H1 (cell line): ENCODE measurements at regions not wholly inside any gene's neighbourhood (a gene's known extent, or its start where the extent isn't known, plus 50 kb on each side); places are given as distances from the start of the nearest gene placed in this dataset.

Source experiments
- CTCF ChIA-PET: fragments of 300-600 bp; sonication (Branson Sonifier 250); formaldehyde crosslinking; loops from one replicate; lab custom pipeline; 2021; ENCODE audit not compliant: partially characterized antibody; lab: Charles Lee
- POLR2A ChIA-PET: fragments of 300-600 bp; sonication (Branson Sonifier 250); formaldehyde crosslinking; loops from one replicate; lab custom pipeline; 2021; ENCODE audit warnings: inconsistent platforms; ENCODE audit not compliant: partially characterized antibody; lab: Charles Lee
- DNase-seq, 2 experiments: peaks; one replicate each; pipeline versions ENCODE4 v3.0.0 to v3.0.0-alpha.2; 2010 to 2022; ENCODE audit warnings: low spot score in 2 of 2, low read depth in 1 of 2, mixed read lengths in 1 of 2
- FAIRE-seq: peaks from 2 replicates; lab custom pipeline; 2011; peaks lifted over from hg19 to GRCh38; lab: Jason Lieb, UNC
- H2AFZ ChIP-seq: 2 replicates; pipeline ENCODE4 v1.8.1; 2012; ENCODE audit warnings: low read length, inconsistent platforms
- H2AK5ac ChIP-seq: 2 replicates; pipeline ENCODE4 v1.6.1; 2013; ENCODE audit warnings: low read depth, low read length
- H2BK120ac ChIP-seq: replicated peaks from 2 replicates; pipeline ENCODE3; 2013; ENCODE audit warnings: low read depth, low read length, inconsistent platforms
- H2BK12ac ChIP-seq: 2 replicates; pipeline ENCODE4 v1.6.1; 2013; ENCODE audit warnings: low read depth, low read length
- H2BK15ac ChIP-seq: 2 replicates; pipeline ENCODE4 v1.6.1; 2013; ENCODE audit warnings: low read length
- H2BK20ac ChIP-seq: 2 replicates; pipeline ENCODE4 v1.6.1; 2013; ENCODE audit warnings: low read length
- H2BK5ac ChIP-seq: 2 replicates; pipeline ENCODE4 v1.6.1; 2013; ENCODE audit warnings: low read depth, low read length
- H3K14ac ChIP-seq: 2 replicates; pipeline ENCODE4 v1.6.1; 2013; ENCODE audit warnings: inconsistent platforms; ENCODE audit not compliant: insufficient read length
- H3K18ac ChIP-seq: 2 replicates; pipeline ENCODE4 v1.6.1; 2013; ENCODE audit warnings: low read length; ENCODE audit errors: extremely low read depth
- H3K23ac ChIP-seq: 2 replicates; pipeline ENCODE4 v1.6.1; 2013; ENCODE audit warnings: inconsistent platforms; ENCODE audit not compliant: insufficient read length
- H3K23me2 ChIP-seq: 2 replicates; pipeline ENCODE4 v1.6.1; 2013; ENCODE audit warnings: low read depth, low read length
- H3K27ac ChIP-seq: 2 replicates; pipeline ENCODE4 v1.6.1; 2011; ENCODE audit warnings: low read depth, low read length, inconsistent platforms
- H3K27me3 ChIP-seq, 4 experiments: replicated peaks in 1 of 4; 1 replicate in 1 of 4; 2 replicates in 3 of 4; pipeline versions ENCODE4 v1.6.1 to v1.8.1; 2011 to 2013; ENCODE audit warnings: low read length in 3 of 4, mild to moderate bottlenecking in 3 of 4, inconsistent platforms in 2 of 4, mixed read lengths in 2 of 4, moderate library complexity in 1 of 4; ENCODE audit not compliant: control insufficient read depth in 3 of 4, insufficient read depth in 3 of 4; ENCODE audit errors: extremely low read depth in 1 of 4
- H3K36me3 ChIP-seq, 4 experiments: 2 replicates each; pipeline versions ENCODE4 v1.6.1 to v1.8.1; 2011 to 2013; ENCODE audit warnings: mild to moderate bottlenecking in 4 of 4, low read length in 3 of 4, moderate library complexity in 2 of 4, control low read depth in 1 of 4, inconsistent platforms in 1 of 4; ENCODE audit not compliant: insufficient read depth in 4 of 4, control insufficient read depth in 2 of 4
- H3K4ac ChIP-seq: replicated peaks from 2 replicates; pipeline ENCODE3; 2013; ENCODE audit warnings: low read length, low read depth, mixed read lengths, inconsistent platforms; ENCODE audit not compliant: insufficient read length
- H3K4me1 ChIP-seq, 4 experiments: replicated peaks in 1 of 4; 1 replicate in 1 of 4; 2 replicates in 3 of 4; pipeline versions ENCODE4 v1.6.1 to v1.8.1; 2011 to 2013; ENCODE audit warnings: low read length in 3 of 4, inconsistent platforms in 2 of 4, mixed read lengths in 1 of 4; ENCODE audit not compliant: insufficient read depth in 4 of 4, control insufficient read depth in 3 of 4
- H3K4me2 ChIP-seq, 2 experiments: 2 replicates each; pipeline versions ENCODE4 v1.6.1 to v1.8.1; 2011 to 2013; ENCODE audit warnings: low read depth in 2 of 2, low read length in 2 of 2, control low read depth in 1 of 2, inconsistent platforms in 1 of 2, mild to moderate bottlenecking in 1 of 2; ENCODE audit not compliant: insufficient read depth in 1 of 2
- H3K4me3 ChIP-seq, 4 experiments: fragments of 200-600, 300-600 bp in 1 of 4; sonication (generic), shearing (Covaris generic), sonication (Bioruptor Twin) in 1 of 4; 2 replicates each; pipeline versions ENCODE4 v1.5.1 to v1.8.1; 2011 to 2016; ENCODE audit warnings: low read length in 4 of 4, low read depth in 3 of 4, control low read depth in 2 of 4, inconsistent platforms in 2 of 4, mild to moderate bottlenecking in 2 of 4, mixed read lengths in 1 of 4, moderate library complexity in 1 of 4; ENCODE audit not compliant: insufficient read depth in 2 of 4; ENCODE audit errors: extremely low read depth in 1 of 4
- H3K56ac ChIP-seq: replicated peaks from 2 replicates; pipeline ENCODE3; 2013; ENCODE audit warnings: low read depth, mild to moderate bottlenecking, mixed read lengths, low read length, inconsistent platforms; ENCODE audit not compliant: insufficient read length
- H3K79me1 ChIP-seq: 2 replicates; pipeline ENCODE4 v1.6.1; 2013; ENCODE audit warnings: low read depth, low read length, control low read depth
- H3K79me2 ChIP-seq, 2 experiments: 2 replicates each; pipeline versions ENCODE4 v1.6.1 to v1.8.1; 2012 to 2013; ENCODE audit warnings: low read length in 2 of 2, mild to moderate bottlenecking in 2 of 2, inconsistent platforms in 1 of 2; ENCODE audit not compliant: insufficient read depth in 2 of 2, control insufficient read depth in 1 of 2
- H3K9ac ChIP-seq, 4 experiments: replicated peaks in 1 of 4; 1 replicate in 1 of 4; 2 replicates in 3 of 4; pipeline versions ENCODE4 v1.6.1 to v1.8.1; 2011 to 2013; ENCODE audit warnings: low read depth in 3 of 4, low read length in 3 of 4, control low read depth in 2 of 4, mild to moderate bottlenecking in 2 of 4, moderate library complexity in 2 of 4, inconsistent platforms in 1 of 4; ENCODE audit errors: extremely low read depth in 1 of 4
- H3K9me3 ChIP-seq, 2 experiments: 2 replicates each; pipeline versions ENCODE4 v1.6.1 to v1.8.1; 2012 to 2013; ENCODE audit warnings: mild to moderate bottlenecking in 2 of 2, moderate library complexity in 2 of 2, control low read depth in 1 of 2, inconsistent platforms in 1 of 2, low read depth in 1 of 2, low read length in 1 of 2, mixed read lengths in 1 of 2; ENCODE audit not compliant: insufficient read depth in 2 of 2
- H4K20me1 ChIP-seq, 2 experiments: replicated peaks in 1 of 2; 2 replicates each; pipeline versions ENCODE3 to v1.8.1; 2011 to 2013; ENCODE audit warnings: inconsistent platforms in 2 of 2, low read length in 2 of 2, mild to moderate bottlenecking in 1 of 2; ENCODE audit not compliant: insufficient read depth in 2 of 2, control insufficient read depth in 1 of 2
- H4K5ac ChIP-seq: 2 replicates; pipeline ENCODE4 v1.6.1; 2013; ENCODE audit warnings: low read length, low read depth, mixed read lengths, inconsistent platforms; ENCODE audit not compliant: insufficient read length
- H4K8ac ChIP-seq: 2 replicates; pipeline ENCODE4 v1.8.0; 2013; ENCODE audit warnings: mild to moderate bottlenecking, moderate library complexity, low read length, inconsistent platforms; ENCODE audit not compliant: insufficient read depth; ENCODE audit errors: extremely low read depth
- H4K91ac ChIP-seq: replicated peaks from 2 replicates; pipeline ENCODE3; 2013; ENCODE audit warnings: low read length, mixed read lengths, inconsistent platforms; ENCODE audit not compliant: insufficient read length
- CBX5 ChIP-seq: fragments of 300-800, 300-1000 bp; sonication (generic); IDR thresholded peaks from 2 replicates; pipeline ENCODE4 v1.7.1; 2016; ENCODE audit warnings: antibody characterized with exemption, low read length, low read depth
- CHD1 ChIP-seq: IDR thresholded peaks from 2 replicates; pipeline ENCODE4 v1.6.1; 2012; ENCODE audit warnings: low read depth, low read length, improper control_type of control experiment
- CHD2 ChIP-seq: IDR thresholded peaks from 2 replicates; pipeline ENCODE4 v1.6.1; 2012; ENCODE audit warnings: low read length, improper control_type of control experiment
- CTBP2 ChIP-seq: IDR thresholded peaks from 2 replicates; pipeline ENCODE4 v1.7.0; 2011; ENCODE audit warnings: borderline replicate concordance, mild to moderate bottlenecking, moderate library complexity, mixed read lengths, low read length; ENCODE audit not compliant: insufficient read depth, insufficient read length
- EP300 ChIP-seq, 2 experiments: IDR thresholded peaks; 1 replicate in 1 of 2; 2 replicates in 1 of 2; pipeline ENCODE4 v1.6.1; 2011 to 2012; ENCODE audit warnings: low read depth in 2 of 2, low read length in 2 of 2, mild to moderate bottlenecking in 2 of 2, borderline replicate concordance in 1 of 2, inconsistent platforms in 1 of 2, moderate library complexity in 1 of 2
- GABPA ChIP-seq: IDR thresholded peaks from 2 replicates; pipeline ENCODE4 v1.6.1; 2011; ENCODE audit warnings: mild to moderate bottlenecking, low read length, moderate library complexity, borderline replicate concordance; ENCODE audit not compliant: insufficient read depth
- GTF2F1 ChIP-seq: IDR thresholded peaks from 2 replicates; pipeline ENCODE4 v1.6.1; 2012; ENCODE audit warnings: low read depth, low read length, improper control_type of control experiment, borderline replicate concordance
- KDM1A ChIP-seq: fragments of 200-600, 300-600 bp; sonication (generic); IDR thresholded peaks from 2 replicates; pipeline ENCODE4 v1.7.1; 2016; ENCODE audit warnings: mild to moderate bottlenecking, low read length, borderline replicate concordance
- POLR2AphosphoS5 ChIP-seq: IDR thresholded peaks from 2 replicates; pipeline ENCODE4 v1.6.1; 2011; ENCODE audit warnings: low read depth, low read length
- SIRT6 ChIP-seq: IDR thresholded peaks from one replicate; pipeline ENCODE4 v1.7.1; 2012; ENCODE audit warnings: low read length, inconsistent platforms
- TBP ChIP-seq: IDR thresholded peaks from 2 replicates; pipeline ENCODE4 v1.6.1; 2011; ENCODE audit warnings: low read depth, low read length, improper control_type of control experiment
- USF2 ChIP-seq: IDR thresholded peaks from 2 replicates; pipeline ENCODE4 v1.6.1; 2011; ENCODE audit warnings: low read length, improper control_type of control experiment
- WGBS, 2 experiments: shearing (Covaris generic) in 1 of 2; methylation state at CpG; one replicate each; pipeline versions ENCODE4 v1.1.6 to v1.1.7; 2013 to 2015; ENCODE audit warnings: low lambda C conversion rate in 2 of 2, mixed read lengths in 2 of 2, inconsistent platforms in 1 of 2, low coverage in 1 of 2, missing lambda C conversion rate in 1 of 2; ENCODE audit not compliant: insufficient replicate concordance in 2 of 2, insufficient coverage in 1 of 2, insufficient read length in 1 of 2; ENCODE audit errors: extremely low coverage in 1 of 2, missing lambda C conversion rate in 1 of 2; 5-methylcytosine and 5-hydroxymethylcytosine counted together

- Histone ChIP-seq H2AFZ (no peak overlapping the region), H3K23me2 (no peaks in the 10 kb centered on the region), H3K27me3 (no peaks in the 10 kb centered on the region), H2AK5ac (no peak overlapping the region), H4K91ac (no peak overlapping the region), H4K5ac (no peak overlapping the region), H3K36me3 (no peaks in the 10 kb centered on the region), H3K79me2 (no peaks in the 10 kb centered on the region), H3K79me1 (no peaks in the 10 kb centered on the region), H2BK12ac (no peak overlapping the region), H3K23ac (no peak overlapping the region), H2BK15ac (no peak overlapping the region), H2BK120ac (no peak overlapping the region), H3K27ac (no peak overlapping the region), H3K9me3 (no peaks in the 10 kb centered on the region), H3K9ac (no peak overlapping the region), H4K20me1 (no peaks in the 10 kb centered on the region), H3K4ac (no peak overlapping the region), H3K4me1 (no peaks in the 10 kb centered on the region), H3K18ac (no peak overlapping the region), H3K14ac (no peak overlapping the region), H2BK5ac (no peak overlapping the region), H3K4me3 (no peak overlapping the region), H3K56ac (no peak overlapping the region), H3K4me2 (no peak overlapping the region), H2BK20ac (no peak overlapping the region), H4K8ac (no peak overlapping the region)
- ChIA-PET CTCF (interaction anchor here (1.2 kb wide), 1 partner anchor 68 kb away, joined by 4 read pairs; no protein-coding TSS in a partner anchor), POLR2A (interaction anchor here (0.6 kb wide), 1 partner anchor 11 kb away, joined by 3 read pairs; no protein-coding TSS in a partner anchor)
- FAIRE-seq (no peak), DNase-seq (no peak)
- WGBS, 2 experiments = 90 to 100% methylated on average over 2 to 8 of the region's 8 CpGs
- TF ChIP-seq CTBP2 (no peak), KDM1A (no peak), SIRT6 (no peak), CHD1 (no peak), EP300 (IDR thresholded peaks at IDR 0.05; ENCODE audit: borderline replicate concordance in 1 of 2, low read depth in 2 of 2, low read length in 2 of 2) (no peak), POLR2AphosphoS5 (no peak), TBP (no peak), CHD2 (no peak), CBX5 (no peak), GTF2F1 (no peak), GABPA (no peak), USF2 (no peak)
These were observed 266.1 kb upstream of the KLF6 start for GRCh38 chr10:4051011-4051640.
